ENCODE measurements at regions not wholly inside any gene's neighbourhood (a gene's known extent, or its start where the extent isn't known, plus 50 kb on each side); places are given as distances from the start of the nearest gene placed in this dataset.
A peak's percentile ranks its signal among the peaks of the same experiment; 100 is the strongest.

GRCh38 chr3:18121020-18121419 is 304.1 kb downstream of the SATB1 start:
- DNase-seq (ENCODE audit: low read depth) = no peak
- no peaks in the 10 kb centered on the region for H3K27me3 ChIP-seq (replicated peaks; ENCODE audit: control insufficient read depth, insufficient read depth, low read length)
- no peaks in the 10 kb centered on the region for H3K36me3 ChIP-seq (ENCODE audit: control insufficient read depth, insufficient read depth, low read length, severe bottlenecking)
- no peak overlapping the region for H3K4me3 ChIP-seq (ENCODE audit: low read length)
- no peaks in the 10 kb centered on the region for H3K9me3 ChIP-seq (ENCODE audit: control insufficient read depth, low read length)
- no peak overlapping the region for H3K9ac ChIP-seq (ENCODE audit: low read length)
- peaks cover 4% of the 10 kb centered on the region for H3K4me1 ChIP-seq (ENCODE audit: control insufficient read depth, insufficient read depth, low read length)

- Histone ChIP-seq H3K4me3 (ENCODE audit: low read length) (no peak overlapping the region), H3K4me1 (ENCODE audit: control insufficient read depth, insufficient read depth, low read length) (peaks cover 4% of the 10 kb centered on the region), H3K36me3 (ENCODE audit: control insufficient read depth, insufficient read depth, low read length, severe bottlenecking) (no peaks in the 10 kb centered on the region), H3K9ac (ENCODE audit: low read length) (no peak overlapping the region), H3K9me3 (ENCODE audit: control insufficient read depth, low read length) (no peaks in the 10 kb centered on the region), H3K27me3 (replicated peaks; ENCODE audit: control insufficient read depth, insufficient read depth, low read length) (no peaks in the 10 kb centered on the region)
- no peak for DNase-seq (ENCODE audit: low read depth)
Measured at GRCh38 chr3:18119866-18120265, 305.3 kb downstream of the SATB1 start.

GRCh38 chr3:18114894-18115293 is 310.2 kb downstream of the SATB1 start:
- Histone ChIP-seq H3K4me1 (ENCODE audit: control insufficient read depth, insufficient read depth, low read length) (peaks cover 13% of the 10 kb centered on the region), H3K9ac (ENCODE audit: low read length) (no peak overlapping the region), H3K9me3 (ENCODE audit: control insufficient read depth, low read length) (no peaks in the 10 kb centered on the region)

GRCh38 chr3:18113417-18113816 is 311.7 kb downstream of the SATB1 start:
- H3K9me3 ChIP-seq (ENCODE audit: control insufficient read depth, low read length) = no peaks in the 10 kb centered on the region
- DNase-seq (ENCODE audit: low read depth) = no peak
- no peaks in the 10 kb centered on the region for H3K36me3 ChIP-seq (ENCODE audit: control insufficient read depth, insufficient read depth, low read length, severe bottlenecking)
- H3K27me3 ChIP-seq (replicated peaks; ENCODE audit: control insufficient read depth, insufficient read depth, low read length) = no peaks in the 10 kb centered on the region
- H3K4me1 ChIP-seq (ENCODE audit: control insufficient read depth, insufficient read depth, low read length) = peaks cover 11% of the 10 kb centered on the region
- H3K9ac ChIP-seq (ENCODE audit: low read length) = no peak overlapping the region
- H3K4me3 ChIP-seq (ENCODE audit: low read length) = no peak overlapping the region

More at GRCh38 chr3:18114894-18115293, 310.2 kb downstream of the SATB1 start:
- H3K27me3 ChIP-seq (replicated peaks; ENCODE audit: control insufficient read depth, insufficient read depth, low read length) = no peaks in the 10 kb centered on the region
- no peaks in the 10 kb centered on the region for H3K36me3 ChIP-seq (ENCODE audit: control insufficient read depth, insufficient read depth, low read length, severe bottlenecking)
- no peak overlapping the region for H3K4me3 ChIP-seq (ENCODE audit: low read length)
- DNase-seq (ENCODE audit: low read depth) = no peak

GRCh38 chr3:18112674-18113375 is 312.3 kb downstream of the SATB1 start:
- Histone ChIP-seq H3K27me3 (replicated peaks; ENCODE audit: control insufficient read depth, insufficient read depth, low read length) (no peaks in the 10 kb centered on the region), H3K36me3 (ENCODE audit: control insufficient read depth, insufficient read depth, low read length, severe bottlenecking) (no peaks in the 10 kb centered on the region), H3K4me3 (ENCODE audit: low read length) (no peak overlapping the region), H3K4me1 (ENCODE audit: control insufficient read depth, insufficient read depth, low read length) (peaks cover 11% of the 10 kb centered on the region), H3K9ac (ENCODE audit: low read length) (no peak overlapping the region), H3K9me3 (ENCODE audit: control insufficient read depth, low read length) (no peaks in the 10 kb centered on the region)
- no peak for DNase-seq (ENCODE audit: low read depth)

- no peaks in the 10 kb centered on the region for H3K27me3 ChIP-seq (replicated peaks; ENCODE audit: control insufficient read depth, insufficient read depth, low read length)
- peaks cover 11% of the 10 kb centered on the region for H3K4me1 ChIP-seq (ENCODE audit: control insufficient read depth, insufficient read depth, low read length)
- peak; percentile 75 for DNase-seq (ENCODE audit: low read depth)
- H3K36me3 ChIP-seq (ENCODE audit: control insufficient read depth, insufficient read depth, low read length, severe bottlenecking) = no peaks in the 10 kb centered on the region
- H3K9me3 ChIP-seq (ENCODE audit: control insufficient read depth, low read length) = no peaks in the 10 kb centered on the region
- peak overlapping the region; percentile 22 for H3K9ac ChIP-seq (ENCODE audit: low read length)
- peak overlapping the region; percentile 67 for H3K4me3 ChIP-seq (ENCODE audit: low read length)
Measured at GRCh38 chr3:18111796-18112232, 313.3 kb downstream of the SATB1 start.

GRCh38 chr3:18103591-18103990 is 321.5 kb downstream of the SATB1 start:
- Histone ChIP-seq H3K9ac (ENCODE audit: low read length) (no peak overlapping the region), H3K36me3 (ENCODE audit: control insufficient read depth, insufficient read depth, low read length, severe bottlenecking) (no peaks in the 10 kb centered on the region), H3K27me3 (replicated peaks; ENCODE audit: control insufficient read depth, insufficient read depth, low read length) (no peaks in the 10 kb centered on the region), H3K4me3 (ENCODE audit: low read length) (no peak overlapping the region), H3K9me3 (ENCODE audit: control insufficient read depth, low read length) (no peaks in the 10 kb centered on the region), H3K4me1 (ENCODE audit: control insufficient read depth, insufficient read depth, low read length) (peaks cover 18% of the 10 kb centered on the region)
- no peak for DNase-seq (ENCODE audit: low read depth)

GRCh38 chr3:18100121-18100520 is 325.0 kb downstream of the SATB1 start:
- Histone ChIP-seq H3K9ac (ENCODE audit: low read length) (no peak overlapping the region), H3K4me1 (ENCODE audit: control insufficient read depth, insufficient read depth, low read length) (peaks cover 19% of the 10 kb centered on the region), H3K36me3 (ENCODE audit: control insufficient read depth, insufficient read depth, low read length, severe bottlenecking) (no peaks in the 10 kb centered on the region), H3K9me3 (ENCODE audit: control insufficient read depth, low read length) (peaks cover 6% of the 10 kb centered on the region), H3K4me3 (ENCODE audit: low read length) (no peak overlapping the region), H3K27me3 (replicated peaks; ENCODE audit: control insufficient read depth, insufficient read depth, low read length) (no peaks in the 10 kb centered on the region)
- DNase-seq (ENCODE audit: low read depth) = peak; percentile 25

GRCh38 chr3:18099611-18100010 is 325.5 kb downstream of the SATB1 start:
- H3K4me1 ChIP-seq (ENCODE audit: control insufficient read depth, insufficient read depth, low read length) = peaks cover 19% of the 10 kb centered on the region
- H3K9me3 ChIP-seq (ENCODE audit: control insufficient read depth, low read length) = peaks cover 6% of the 10 kb centered on the region
- no peaks in the 10 kb centered on the region for H3K36me3 ChIP-seq (ENCODE audit: control insufficient read depth, insufficient read depth, low read length, severe bottlenecking)
- peak overlapping the region; percentile 39 for H3K9ac ChIP-seq (ENCODE audit: low read length)
- DNase-seq (ENCODE audit: low read depth) = peak; percentile 12
- peak overlapping the region; percentile 17 for H3K4me3 ChIP-seq (ENCODE audit: low read length)
- no peaks in the 10 kb centered on the region for H3K27me3 ChIP-seq (replicated peaks; ENCODE audit: control insufficient read depth, insufficient read depth, low read length)

- Histone ChIP-seq H3K36me3 (ENCODE audit: control insufficient read depth, insufficient read depth, low read length, severe bottlenecking) (no peaks in the 10 kb centered on the region), H3K9ac (ENCODE audit: low read length) (peak overlapping the region; percentile 39), H3K9me3 (ENCODE audit: control insufficient read depth, low read length) (peaks cover 6% of the 10 kb centered on the region), H3K4me3 (ENCODE audit: low read length) (peak overlapping the region; percentile 17), H3K27me3 (replicated peaks; ENCODE audit: control insufficient read depth, insufficient read depth, low read length) (no peaks in the 10 kb centered on the region), H3K4me1 (ENCODE audit: control insufficient read depth, insufficient read depth, low read length) (peaks cover 19% of the 10 kb centered on the region)
- peak; percentile 76 for DNase-seq (ENCODE audit: low read depth)
Measured at GRCh38 chr3:18098960-18099587, 326.1 kb downstream of the SATB1 start.

- no peaks in the 10 kb centered on the region for H3K36me3 ChIP-seq (ENCODE audit: control insufficient read depth, insufficient read depth, low read length, severe bottlenecking)
- H3K9me3 ChIP-seq (ENCODE audit: control insufficient read depth, low read length) = peaks cover 6% of the 10 kb centered on the region
- H3K4me3 ChIP-seq (ENCODE audit: low read length) = no peak overlapping the region
- DNase-seq (ENCODE audit: low read depth) = no peak
- no peak overlapping the region for H3K9ac ChIP-seq (ENCODE audit: low read length)
- H3K4me1 ChIP-seq (ENCODE audit: control insufficient read depth, insufficient read depth, low read length) = peaks cover 19% of the 10 kb centered on the region
- H3K27me3 ChIP-seq (replicated peaks; ENCODE audit: control insufficient read depth, insufficient read depth, low read length) = no peaks in the 10 kb centered on the region
Measured at GRCh38 chr3:18097989-18098388, 327.1 kb downstream of the SATB1 start.

All from adipocyte (in vitro differentiated cells).